Neural progenitor cell (in vitro differentiated cells): ENCODE measurements at regions not wholly inside any gene's neighbourhood (a gene's known extent, or its start where the extent isn't known, plus 50 kb on each side); places are given as distances from the start of the nearest gene placed in this dataset.

Experiments
- EZH2 ChIP-seq: fragments of 200-600 bp; sonication (generic); IDR thresholded peaks from 2 replicates; pipeline ENCODE4 v1.6.1; 2017; ENCODE audit warnings: antibody characterized with exemption, mild to moderate bottlenecking, moderate library complexity
- TF ChIP-seq, protein P1 (sequence below): fragments of 200-600 bp; sonication (generic); IDR thresholded peaks from 2 replicates; pipeline ENCODE4 v1.5.1; 2017; ENCODE audit warnings: antibody characterized with exemption, mild to moderate bottlenecking

DNA sequence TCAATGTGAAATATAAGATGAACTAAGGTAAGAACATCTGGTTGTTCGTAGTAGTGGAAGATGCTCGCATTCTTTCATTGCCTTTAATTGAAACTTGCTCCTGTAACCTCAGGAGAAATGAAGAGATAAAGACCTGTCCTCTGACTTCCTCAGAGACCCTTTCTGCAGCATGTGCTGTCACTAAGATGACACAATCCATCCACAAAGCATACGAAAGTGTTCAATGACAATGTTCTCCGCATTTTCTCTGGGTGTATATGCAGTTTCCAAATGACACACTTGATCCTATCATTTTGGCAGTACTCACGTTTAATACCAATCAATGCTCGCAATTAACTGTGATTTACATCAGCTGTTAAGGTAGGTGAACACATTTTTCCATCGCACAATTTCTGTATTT, 65.8 kb downstream of the PRL start:
- TF ChIP-seq EZH2: no peak
- TF ChIP-seq, protein P1, sequence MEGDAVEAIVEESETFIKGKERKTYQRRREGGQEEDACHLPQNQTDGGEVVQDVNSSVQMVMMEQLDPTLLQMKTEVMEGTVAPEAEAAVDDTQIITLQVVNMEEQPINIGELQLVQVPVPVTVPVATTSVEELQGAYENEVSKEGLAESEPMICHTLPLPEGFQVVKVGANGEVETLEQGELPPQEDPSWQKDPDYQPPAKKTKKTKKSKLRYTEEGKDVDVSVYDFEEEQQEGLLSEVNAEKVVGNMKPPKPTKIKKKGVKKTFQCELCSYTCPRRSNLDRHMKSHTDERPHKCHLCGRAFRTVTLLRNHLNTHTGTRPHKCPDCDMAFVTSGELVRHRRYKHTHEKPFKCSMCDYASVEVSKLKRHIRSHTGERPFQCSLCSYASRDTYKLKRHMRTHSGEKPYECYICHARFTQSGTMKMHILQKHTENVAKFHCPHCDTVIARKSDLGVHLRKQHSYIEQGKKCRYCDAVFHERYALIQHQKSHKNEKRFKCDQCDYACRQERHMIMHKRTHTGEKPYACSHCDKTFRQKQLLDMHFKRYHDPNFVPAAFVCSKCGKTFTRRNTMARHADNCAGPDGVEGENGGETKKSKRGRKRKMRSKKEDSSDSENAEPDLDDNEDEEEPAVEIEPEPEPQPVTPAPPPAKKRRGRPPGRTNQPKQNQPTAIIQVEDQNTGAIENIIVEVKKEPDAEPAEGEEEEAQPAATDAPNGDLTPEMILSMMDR: no peak
